ENCODE measurements at regions not wholly inside any gene's neighbourhood (a gene's known extent, or its start where the extent isn't known, plus 50 kb on each side); places are given as distances from the start of the nearest gene placed in this dataset.
A peak's percentile ranks its signal among the peaks of the same experiment; 100 is the strongest.

- FAIRE-seq (no peak), DNase-seq (ENCODE audit: low spot score in 2 of 2) (peak in 1 of 2 donors; percentile 4)
These were observed 83.6 kb upstream of the FXR1 start for GRCh38 chr3:180828723-180829408.

DNA sequence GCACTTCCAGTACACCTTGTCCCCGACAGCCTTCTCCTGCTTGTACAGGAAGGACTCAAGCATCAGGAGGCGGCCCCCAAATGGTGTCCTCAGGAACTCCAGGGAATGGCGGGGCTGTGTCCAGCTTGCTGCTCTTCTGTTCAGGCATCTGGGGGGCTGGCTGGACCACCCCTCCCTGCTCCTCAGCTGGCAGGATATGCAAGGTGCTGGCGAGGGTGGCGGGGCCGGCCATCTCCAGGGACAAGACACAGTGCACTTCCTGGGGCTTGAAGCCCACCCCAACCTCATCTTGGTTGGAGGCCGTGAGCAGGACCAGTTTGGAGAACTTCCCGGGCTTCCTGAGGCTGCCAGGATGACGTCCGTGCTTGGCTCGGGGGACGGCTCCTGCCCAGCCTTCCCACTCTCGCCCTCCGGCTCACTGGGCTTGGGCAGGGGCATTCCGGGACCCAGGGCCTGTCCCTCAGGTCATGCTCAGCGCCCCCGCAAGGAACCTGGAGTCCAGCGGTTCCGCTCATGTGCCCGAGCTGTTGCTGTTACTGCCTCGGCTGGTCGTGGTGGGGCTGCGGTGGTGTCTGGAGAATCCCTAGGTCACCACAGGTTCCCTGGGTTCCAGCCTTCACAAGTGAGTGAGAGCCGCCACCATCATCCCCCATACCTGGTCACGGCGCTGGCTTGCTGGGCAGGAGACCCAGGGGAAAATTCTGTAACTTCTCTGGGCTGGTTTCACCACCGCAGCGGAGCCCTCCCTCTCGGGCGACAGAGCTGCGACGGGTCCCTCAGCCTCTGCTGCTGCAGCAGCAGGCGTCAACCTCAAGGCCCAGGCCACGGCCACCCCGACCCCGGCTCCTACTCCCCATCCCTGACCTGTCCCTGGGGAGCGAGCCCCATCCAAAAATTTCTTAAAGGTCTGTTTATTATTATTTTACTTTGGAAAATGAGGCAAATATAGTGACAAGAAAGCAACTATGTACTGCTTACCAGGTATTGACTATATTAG, 82.8 kb upstream of the FXR1 start:
- FAIRE-seq (no peak), DNase-seq (ENCODE audit: low spot score in 2 of 2) (no peak)

GRCh38 chr3:180835501-180835900, 77.0 kb upstream of the FXR1 start:
- DNase-seq (ENCODE audit: low spot score in 2 of 2) (no peak), FAIRE-seq (no peak)

- FAIRE-seq (no peak), DNase-seq (ENCODE audit: low spot score in 2 of 2) (no peak)
These were observed 75.7 kb upstream of the FXR1 start for GRCh38 chr3:180836766-180837165.

- FAIRE-seq (no peak), DNase-seq (ENCODE audit: low spot score in 2 of 2) (no peak)
These were observed 57.6 kb upstream of the FXR1 start for GRCh38 chr3:180854887-180855286.

GRCh38 chr3:180855364-180855763, 57.1 kb upstream of the FXR1 start:
- no peak for DNase-seq (ENCODE audit: low spot score in 2 of 2)
- no peak for FAIRE-seq

DNA sequence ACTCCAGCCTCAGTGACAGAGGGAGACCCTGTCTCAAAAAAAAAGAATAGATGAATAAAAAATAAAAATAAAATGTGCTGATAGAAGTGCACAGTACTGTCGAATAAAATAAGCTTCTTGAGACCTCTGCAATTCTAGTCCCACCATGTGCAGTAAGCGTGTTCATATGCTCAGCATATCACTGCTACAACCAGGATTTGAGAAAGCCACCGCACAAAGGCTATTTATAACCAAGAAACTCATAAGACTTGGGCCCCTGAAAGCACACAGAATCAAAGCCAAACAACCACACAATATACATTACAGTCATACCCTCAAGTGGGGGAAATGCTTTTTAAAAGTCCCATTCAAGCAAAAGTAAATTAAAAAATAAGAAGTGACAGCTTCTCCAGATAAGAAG, 56.5 kb upstream of the FXR1 start:
- no peak for DNase-seq (ENCODE audit: low spot score in 2 of 2)
- FAIRE-seq = no peak

DNA sequence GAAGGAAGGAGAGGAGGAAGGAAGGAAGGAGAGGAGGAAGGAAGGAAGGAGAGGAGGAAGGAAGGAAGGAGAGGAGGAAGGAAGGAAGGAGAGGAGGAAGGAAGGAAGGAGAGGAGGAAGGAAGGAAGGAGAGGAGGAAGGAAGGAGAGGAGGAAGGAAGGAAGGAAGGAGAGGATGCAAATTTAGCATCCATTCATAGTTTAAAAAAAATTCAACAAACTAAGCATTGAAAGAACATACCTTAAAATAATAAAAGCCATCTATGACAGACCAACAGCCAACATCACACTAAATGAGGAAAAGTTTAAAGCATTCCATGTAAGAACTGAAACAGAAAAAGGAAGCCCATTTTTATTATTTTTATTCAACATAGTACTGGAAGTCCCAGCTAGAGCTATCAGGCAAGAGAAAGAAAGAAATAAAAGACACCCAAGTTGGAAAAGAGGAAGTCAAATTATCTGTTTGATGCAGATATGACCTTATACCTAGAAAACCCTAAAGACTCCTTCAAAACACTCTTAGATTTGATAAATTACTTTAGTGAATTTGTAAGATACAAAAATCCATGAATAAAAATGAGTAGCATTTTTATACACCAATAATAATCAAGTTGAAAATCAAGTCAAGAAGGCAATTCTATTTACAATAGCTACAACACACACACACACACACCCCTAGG, 52.2 kb upstream of the FXR1 start:
- no peak for FAIRE-seq

More for the DNA sequence above, 52.2 kb upstream of the FXR1 start:
- no peak for DNase-seq (ENCODE audit: low spot score in 2 of 2)

Data from frontal cortex (tissue), 3 donors.